Pancreas (tissue), 10 donors: ENCODE measurements at regions not wholly inside any gene's neighbourhood (a gene's known extent, or its start where the extent isn't known, plus 50 kb on each side); places are given as distances from the start of the nearest gene placed in this dataset.

Source experiments
- ATAC-seq, 4 donors: fragments of 200-7000 bp; cut with Tn5 transposase; one replicate each; pipeline versions ENCODE4 v1.8.0 to v1.9.1; 2020; ENCODE audit warnings: mild to moderate bottlenecking in 4 of 4, moderate library complexity in 4 of 4
- DNase-seq, 6 donors: peaks; one replicate each; pipeline ENCODE4 v3.0.0-alpha.2; 2020
- FAIRE-seq: peaks from 2 replicates; lab custom pipeline; 2012; peaks lifted over from hg19 to GRCh38; lab: Jason Lieb, UNC
- H3K27ac ChIP-seq, 4 donors: fragments of 200-600 bp; sonication (generic); 1 replicate in 3 of 4; 2 replicates in 1 of 4; pipeline versions ENCODE4 v1.5.0 to v1.8.0; 2020
- H3K27me3 ChIP-seq, 4 donors: fragments of 200-600 bp; one replicate each; pipeline ENCODE4 v1.8.0; 2021
- H3K36me3 ChIP-seq, 3 donors: fragments of 200-600 bp; sonication (generic) in 1 of 3; one replicate each; pipeline versions ENCODE4 v1.5.0 to v1.8.0; 2020 to 2021
- H3K4me1 ChIP-seq, 3 donors: fragments of 200-600 bp; one replicate each; pipeline ENCODE4 v1.8.0; 2021
- H3K4me3 ChIP-seq, 4 donors: fragments of 200-600 bp; sonication (generic) in 2 of 4; one replicate each; pipeline versions ENCODE4 v1.5.0 to v1.8.0; 2020 to 2021
- H3K9me3 ChIP-seq, 4 donors: fragments of 200-600 bp; one replicate each; pipeline ENCODE4 v1.8.0; 2021
- CTCF ChIP-seq, 4 donors: fragments of 200-600 bp; sonication (generic) in 3 of 4; IDR thresholded peaks; one replicate each; pipeline versions ENCODE4 v1.5.0 to v1.8.0; 2021; ENCODE audit warnings: antibody characterized with exemption in 4 of 4
- WGBS, 2 donors: extraction: QIAGEN DNeasy Blood & Tissue Kit; methylation state at CpG; one replicate each; pipeline ENCODE4 v1.1.7; 2013; 5-methylcytosine and 5-hydroxymethylcytosine counted together
- intact Hi-C, 3 donors: fragments of 100-400 bp; cut with DNase I; formaldehyde crosslinking; loops; one replicate each; pipeline versions ENCODE4 v1.11.1 to v1.14.2; 2022
- donor health status: healthy with polysubstance abuse.
- donor health status: DM: no; HTN: no; CAD: no; lungs with moderate emphysema.
- donor health status: DM: no; HTN: no; CAD: no.
- donor health status: control.
- donor health status: control.
- donor health status: Bipolar disorder and iron deficiency.
- donor health status: DM: yes; HTN: yes; CAD: no.
- donor health status: DM: no; HTN: no; CAD: no.
- donor health status: DM: no; HTN: no; CAD: no.
- donor health status: DM: yes; HTN: yes; CAD: no.

GRCh38 chr12:115261691-115262398 lies 577.9 kb upstream of the TBX3 start:
- TF ChIP-seq CTCF (IDR thresholded peaks at IDR 0.05): no peak
- DNase-seq: no peak
- H3K36me3 ChIP-seq: no peaks in the 10 kb centered on the region
- H3K4me1 ChIP-seq: no peaks in the 10 kb centered on the region
- no peak overlapping the region for H3K27ac ChIP-seq
- H3K9me3 ChIP-seq: no peaks in the 10 kb centered on the region
- no peaks in the 10 kb centered on the region for H3K27me3 ChIP-seq
- intact Hi-C loops: no loop called here
- 45 to 53% methylated on average over 3 of the region's 3 CpGs for WGBS, 2 donors
- peak in 3 of 4 donors; percentile 22 to 40 (median 34) for ATAC-seq
- no peak for FAIRE-seq
- no peak overlapping the region for H3K4me3 ChIP-seq

GRCh38 chr12:115260762-115261675 lies 577.0 kb upstream of the TBX3 start:
- no peaks in the 10 kb centered on the region for H3K9me3 ChIP-seq
- ATAC-seq: no peak
- no peak overlapping the region for H3K4me3 ChIP-seq
- no peaks in the 10 kb centered on the region for H3K4me1 ChIP-seq
- no peak for DNase-seq
- no peak for TF ChIP-seq CTCF (IDR thresholded peaks at IDR 0.05)
- intact Hi-C loops: no loop called here
- no peak for FAIRE-seq
- no peak overlapping the region for H3K27ac ChIP-seq
- 44 to 51% methylated on average over 7 of the region's 7 CpGs for WGBS, 2 donors
- no peaks in the 10 kb centered on the region for H3K27me3 ChIP-seq
- H3K36me3 ChIP-seq: no peaks in the 10 kb centered on the region

GRCh38 chr12:115259968-115260747 lies 576.2 kb upstream of the TBX3 start:
- Histone ChIP-seq H3K27ac (no peak overlapping the region), H3K4me3 (no peak overlapping the region), H3K4me1 (no peaks in the 10 kb centered on the region), H3K36me3 (no peaks in the 10 kb centered on the region), H3K27me3 (no peaks in the 10 kb centered on the region), H3K9me3 (no peaks in the 10 kb centered on the region)
- intact Hi-C loops: no loop called here
- 58 to 68% methylated on average over 4 of the region's 4 CpGs for WGBS, 2 donors
- TF ChIP-seq CTCF (IDR thresholded peaks at IDR 0.05): no peak
- ATAC-seq (peak in 1 of 4 donors; percentile 34), FAIRE-seq (no peak), DNase-seq (no peak)

- intact Hi-C loops: no loop called here
- TF ChIP-seq CTCF (IDR thresholded peaks at IDR 0.05): no peak
- Histone ChIP-seq H3K27me3 (no peaks in the 10 kb centered on the region), H3K36me3 (no peaks in the 10 kb centered on the region), H3K4me1 (no peaks in the 10 kb centered on the region), H3K27ac (no peak overlapping the region), H3K9me3 (no peaks in the 10 kb centered on the region), H3K4me3 (no peak overlapping the region)
- FAIRE-seq (no peak), ATAC-seq (no peak), DNase-seq (no peak)
- WGBS, 2 donors: 83 to 88% methylated on average over 2 of the region's 2 CpGs
These were observed 573.8 kb upstream of the TBX3 start for GRCh38 chr12:115257791-115258190.
